HepG2 (cell line): ENCODE measurements at regions not wholly inside any gene's neighbourhood (a gene's known extent, or its start where the extent isn't known, plus 50 kb on each side); places are given as distances from the start of the nearest gene placed in this dataset.

Experiments
- ATAC-seq: fragments of 200-7000 bp; cut with Tn5 transposase; 3 replicates; pipeline ENCODE4 v1.9.1; 2020; ENCODE audit warnings: mild to moderate bottlenecking, moderate library complexity
- BruUV-seq: library from RNA; stranded (reverse); fragments of 400-500 nt; replicated peaks from 2 replicates; lab custom pipeline; 2021; lab: Mats Ljungman, UMichigan
- CTCF ChIA-PET: fragments of 300-600 bp; formaldehyde crosslinking; extraction: SDS; loops from one replicate; lab custom pipeline; 2021; ENCODE audit warnings: low total read pairs, inconsistent platforms, low intra/inter-chr PET ratio; lab: Yijun Ruan, JAX
- POLR2A ChIA-PET: fragments of 350-600 bp; sonication (Branson Sonifier 250); formaldehyde crosslinking; loops from one replicate; lab custom pipeline; 2020; ENCODE audit warnings: antibody characterized with exemption, inconsistent platforms; lab: Yijun Ruan, JAX
- DNase-seq: peaks from one replicate; pipeline ENCODE4 v3.0.0-alpha.2; 2015; ENCODE audit warnings: low spot score
- FAIRE-seq: peaks from 3 replicates; lab custom pipeline; 2011; peaks lifted over from hg19 to GRCh38; lab: Jason Lieb, UNC
- H2AFZ ChIP-seq: one replicate; pipeline ENCODE4 v1.6.1; 2011; ENCODE audit warnings: low read length, inconsistent platforms
- H3K27ac ChIP-seq: fragments of 300-600 bp; 3 replicates; pipeline ENCODE4 v1.8.0; 2011; ENCODE audit warnings: mixed run types, mild to moderate bottlenecking, mixed read lengths, low read length, inconsistent platforms; ENCODE audit not compliant: insufficient read depth; ENCODE audit errors: extremely low read length
- H3K27me3 ChIP-seq, 2 experiments: fragments of 200-600 bp in 1 of 2; 2 replicates in 1 of 2; 3 replicates in 1 of 2; pipeline versions ENCODE4 v1.6.0 to v1.8.0; 2011; ENCODE audit warnings: low read length in 2 of 2, mild to moderate bottlenecking in 2 of 2, moderate library complexity in 2 of 2, inconsistent platforms in 1 of 2; ENCODE audit not compliant: insufficient read depth in 2 of 2, control insufficient read depth in 1 of 2
- H3K36me3 ChIP-seq, 2 experiments: fragments of 200-600 bp in 1 of 2; replicated peaks in 1 of 2; 2 replicates in 1 of 2; 3 replicates in 1 of 2; pipeline versions ENCODE4 v1.5.1 to v1.8.0; 2011; ENCODE audit warnings: low read length in 2 of 2, inconsistent platforms in 1 of 2; ENCODE audit not compliant: insufficient read depth in 2 of 2, control insufficient read depth in 1 of 2
- H3K4me1 ChIP-seq: 2 replicates; pipeline ENCODE4 v1.5.1; 2012; ENCODE audit warnings: low read length, inconsistent platforms; ENCODE audit not compliant: insufficient read depth
- H3K4me2 ChIP-seq: 2 replicates; pipeline ENCODE4 v1.6.0; 2011; ENCODE audit warnings: low read depth, low read length, inconsistent platforms
- H3K4me3 ChIP-seq, 3 experiments: fragments of 200-600 bp in 1 of 3; sonication (generic), shearing (Covaris generic) in 1 of 3; replicated peaks in 1 of 3; 2 replicates each; pipeline ENCODE4 v1.5.1; 2011 to 2016; ENCODE audit warnings: low read length in 3 of 3, inconsistent platforms in 2 of 3, low read depth in 2 of 3, mild to moderate bottlenecking in 2 of 3, control low read depth in 1 of 3, mixed read lengths in 1 of 3; ENCODE audit not compliant: insufficient read depth in 1 of 3
- H3K79me2 ChIP-seq: one replicate; pipeline ENCODE4 v1.6.1; 2011; ENCODE audit warnings: low read length, inconsistent platforms; ENCODE audit not compliant: insufficient read depth
- H3K9ac ChIP-seq: 2 replicates; pipeline ENCODE4 v1.6.0; 2011; ENCODE audit warnings: mild to moderate bottlenecking, low read depth, low read length, inconsistent platforms; ENCODE audit not compliant: insufficient read depth
- H3K9me3 ChIP-seq: 2 replicates; pipeline ENCODE4 v1.5.1; 2012; ENCODE audit warnings: mild to moderate bottlenecking, low read length
- H4K20me1 ChIP-seq: 2 replicates; pipeline ENCODE4 v1.6.0; 2011; ENCODE audit warnings: inconsistent platforms, mild to moderate bottlenecking, low read length, moderate library complexity; ENCODE audit not compliant: insufficient read depth
- AKAP8 ChIP-seq: sonication (generic); formaldehyde crosslinking; IDR thresholded peaks from 2 replicates; pipeline ENCODE4 v1.5.1; 2020; ENCODE audit warnings: mild to moderate bottlenecking, missing genetic modification reagents
- ARNT ChIP-seq: fragments of 450-650 bp; IDR thresholded peaks from 2 replicates; pipeline ENCODE4 v1.6.1; 2017
- BHLHE40 ChIP-seq: IDR thresholded peaks from 2 replicates; pipeline ENCODE4 v1.6.1; 2011; ENCODE audit warnings: low read length, improper control_type of control experiment
- KLF9 ChIP-seq: IDR thresholded peaks from 2 replicates; pipeline ENCODE4 v1.6.1; 2016; ENCODE audit warnings: low read depth
- MAFF ChIP-seq: IDR thresholded peaks from 2 replicates; pipeline ENCODE4 v1.6.1; 2011; ENCODE audit warnings: low read depth, low read length, improper control_type of control experiment
- MAFK ChIP-seq, 2 experiments: IDR thresholded peaks in 1 of 2; conservative IDR thresholded peaks in 1 of 2; 2 replicates each; pipeline ENCODE4 v1.6.1; 2011; ENCODE audit warnings: improper control_type of control experiment in 2 of 2, low read length in 2 of 2
- NFATC3 ChIP-seq: sonication (generic); formaldehyde crosslinking; IDR thresholded peaks from 2 replicates; pipeline ENCODE4 v1.5.1; 2020; ENCODE audit warnings: mild to moderate bottlenecking, missing genetic modification reagents
- PTBP1 ChIP-seq: fragments of 200-400 bp; formaldehyde crosslinking; IDR thresholded peaks from 2 replicates; pipeline ENCODE4 v1.6.1; 2018; ENCODE audit warnings: low read length, low read depth; ENCODE audit not compliant: poor library complexity, severe bottlenecking
- TCF7 ChIP-seq: sonication (generic); IDR thresholded peaks from 2 replicates; pipeline ENCODE4 v1.6.1; 2016; ENCODE audit warnings: antibody characterized with exemption, low read depth
- ZNF350 ChIP-seq: sonication (generic); formaldehyde crosslinking; IDR thresholded peaks from 2 replicates; pipeline ENCODE4 v1.4.0; 2020; ENCODE audit warnings: mild to moderate bottlenecking, low read depth, missing genetic modification reagents, borderline replicate concordance
- ZNF383 ChIP-seq: sonication (generic); formaldehyde crosslinking; IDR thresholded peaks from 2 replicates; pipeline ENCODE4 v1.4.0; 2020; ENCODE audit warnings: missing genetic modification reagents, mild to moderate bottlenecking, borderline replicate concordance
- ZNF562 ChIP-seq: sonication (generic); formaldehyde crosslinking; IDR thresholded peaks from 2 replicates; pipeline ENCODE4 v1.8.0; 2022; ENCODE audit warnings: missing genetic modification reagents, borderline replicate concordance
- WGBS: methylation state at CpG from one replicate; pipeline ENCODE4 v1.1.6; 2017; ENCODE audit warnings: low lambda C conversion rate; 5-methylcytosine and 5-hydroxymethylcytosine counted together
- in situ Hi-C: cut with HindIII; loops from 2 replicates; pipeline ENCODE4 v1.10.0; 2017; ENCODE audit warnings: low pct_unique_long_range_greater_than_20kb; ENCODE audit not compliant: extremely low pct_ligation_motif_present
- intact Hi-C: fragments of 100-400 bp; cut with micrococcal nuclease; formaldehyde crosslinking; loops from one replicate; pipeline ENCODE4 v1.10.0; 2022; ENCODE audit not compliant: unreplicated experiment
- TF ChIP-seq, protein P1 (sequence below): sonication (generic); formaldehyde crosslinking; conservative IDR thresholded peaks from 2 replicates; pipeline ENCODE4 v1.5.0; 2020; ENCODE audit warnings: missing genetic modification reagents
- TF ChIP-seq, protein P2 (sequence below): sonication (generic); formaldehyde crosslinking; IDR thresholded peaks from 2 replicates; pipeline ENCODE4 v1.5.0; 2020; ENCODE audit warnings: missing genetic modification reagents

DNA sequence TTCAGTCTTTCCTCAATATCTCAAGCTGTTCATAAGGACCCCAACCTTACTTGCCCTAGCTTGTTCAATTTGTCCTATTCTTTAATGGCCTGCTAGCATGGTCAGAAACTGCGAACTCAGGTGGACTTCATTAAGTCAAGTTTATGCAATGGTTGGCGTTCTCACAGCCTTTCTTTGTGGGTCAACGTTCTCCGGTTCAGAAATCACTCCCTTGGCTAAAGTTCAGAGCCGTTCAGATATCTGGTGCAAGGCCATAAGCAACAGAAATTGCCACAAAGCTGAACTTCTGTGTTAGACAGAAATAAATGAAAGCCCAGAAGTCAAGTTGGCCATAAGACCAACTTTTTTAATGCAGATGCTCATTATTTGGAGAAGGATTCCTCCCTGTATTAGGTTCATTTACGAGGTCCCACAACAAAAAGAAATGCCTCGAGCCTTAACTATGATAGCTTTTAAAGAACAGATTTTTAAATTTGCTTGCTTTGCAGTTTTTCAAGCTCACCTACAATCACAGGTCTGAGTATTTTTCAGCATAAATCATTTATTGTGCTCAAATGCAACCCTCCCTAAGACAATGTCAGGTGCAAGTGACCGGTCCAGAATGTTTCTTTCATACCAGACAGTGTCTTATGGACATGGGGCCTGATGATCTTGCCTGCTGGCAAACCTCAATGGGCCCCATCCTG lies 140.2 kb upstream of the COL11A1 start:
- ATAC-seq: no peak
- H3K4me3 ChIP-seq: no peak overlapping the region
- H2AFZ ChIP-seq: no peak overlapping the region
- no peak for FAIRE-seq
- no peaks in the 10 kb centered on the region for H4K20me1 ChIP-seq
- H3K79me2 ChIP-seq: no peaks in the 10 kb centered on the region
- ChIA-PET POLR2A (no interaction called here), CTCF (no interaction called here)
- no TSS peak for BruUV-seq
- no peak overlapping the region for H3K27ac ChIP-seq
- H3K9me3 ChIP-seq: no peaks in the 10 kb centered on the region
- in situ Hi-C loops: no loop called here
- no peak overlapping the region for H3K4me2 ChIP-seq
- no peak for TF ChIP-seq KLF9
- TF ChIP-seq MAFK (conservative IDR thresholded peaks at IDR 0.05 in 1 of 2, IDR thresholded peaks at IDR 0.05 in 1 of 2; ENCODE audit: low read length in 2 of 2): peak; percentile 72 to 84
- peak; percentile 64; the same call in 1 of the 2 replicates for TF ChIP-seq MAFF
- TF ChIP-seq, protein P1, sequence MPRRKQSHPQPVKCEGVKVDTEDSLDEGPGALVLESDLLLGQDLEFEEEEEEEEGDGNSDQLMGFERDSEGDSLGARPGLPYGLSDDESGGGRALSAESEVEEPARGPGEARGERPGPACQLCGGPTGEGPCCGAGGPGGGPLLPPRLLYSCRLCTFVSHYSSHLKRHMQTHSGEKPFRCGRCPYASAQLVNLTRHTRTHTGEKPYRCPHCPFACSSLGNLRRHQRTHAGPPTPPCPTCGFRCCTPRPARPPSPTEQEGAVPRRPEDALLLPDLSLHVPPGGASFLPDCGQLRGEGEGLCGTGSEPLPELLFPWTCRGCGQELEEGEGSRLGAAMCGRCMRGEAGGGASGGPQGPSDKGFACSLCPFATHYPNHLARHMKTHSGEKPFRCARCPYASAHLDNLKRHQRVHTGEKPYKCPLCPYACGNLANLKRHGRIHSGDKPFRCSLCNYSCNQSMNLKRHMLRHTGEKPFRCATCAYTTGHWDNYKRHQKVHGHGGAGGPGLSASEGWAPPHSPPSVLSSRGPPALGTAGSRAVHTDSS (CRISPR knock-in tag): no peak
- no peaks in the 10 kb centered on the region for H3K4me1 ChIP-seq
- WGBS: 4% methylated on average over 8 of the region's 8 CpGs
- H3K36me3 ChIP-seq: no peaks in the 10 kb centered on the region
- no peak for DNase-seq
- no peak overlapping the region for H3K9ac ChIP-seq
- H3K27me3 ChIP-seq: no peaks in the 10 kb centered on the region
- intact Hi-C loops: no loop called here

DNA sequence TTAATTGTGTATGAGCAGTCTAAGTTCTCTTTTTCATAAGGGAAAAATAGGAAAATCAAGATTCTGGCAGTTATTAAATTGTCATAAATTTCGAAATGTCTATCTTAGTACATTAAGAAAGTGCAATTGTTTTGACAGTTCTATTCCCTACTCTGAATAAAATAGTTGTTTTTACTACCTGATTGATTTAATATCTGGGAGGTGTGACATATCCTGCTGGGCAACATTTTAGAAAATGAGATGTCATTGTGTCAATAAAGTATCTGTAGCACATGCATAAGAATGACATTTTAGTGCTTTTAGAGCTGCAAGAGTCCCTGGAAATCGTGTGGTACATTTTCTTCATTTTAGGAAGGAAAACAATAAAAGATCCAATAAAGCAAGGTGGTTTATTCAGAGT lies 139.2 kb upstream of the COL11A1 start:
- no peak for FAIRE-seq
- ChIA-PET POLR2A (no interaction called here), CTCF (no interaction called here)
- 0% methylated on average over 2 of the region's 2 CpGs for WGBS
- no peaks in the 10 kb centered on the region for H3K27me3 ChIP-seq
- H4K20me1 ChIP-seq: no peaks in the 10 kb centered on the region
- TF ChIP-seq TCF7: no peak
- TF ChIP-seq PTBP1: no peak
- TF ChIP-seq ZNF350: no peak
- no peak for TF ChIP-seq NFATC3 (CRISPR knock-in tag)
- no peak for TF ChIP-seq AKAP8 (CRISPR knock-in tag)
- no peak for TF ChIP-seq BHLHE40
- TF ChIP-seq ZNF383 (CRISPR knock-in tag): no peak
- TF ChIP-seq ARNT: no peak
- TF ChIP-seq ZNF562 (CRISPR knock-in tag): no peak
- TF ChIP-seq, protein P2, sequence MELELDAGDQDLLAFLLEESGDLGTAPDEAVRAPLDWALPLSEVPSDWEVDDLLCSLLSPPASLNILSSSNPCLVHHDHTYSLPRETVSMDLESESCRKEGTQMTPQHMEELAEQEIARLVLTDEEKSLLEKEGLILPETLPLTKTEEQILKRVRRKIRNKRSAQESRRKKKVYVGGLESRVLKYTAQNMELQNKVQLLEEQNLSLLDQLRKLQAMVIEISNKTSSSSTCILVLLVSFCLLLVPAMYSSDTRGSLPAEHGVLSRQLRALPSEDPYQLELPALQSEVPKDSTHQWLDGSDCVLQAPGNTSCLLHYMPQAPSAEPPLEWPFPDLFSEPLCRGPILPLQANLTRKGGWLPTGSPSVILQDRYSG: no peak
- no peak overlapping the region for H3K4me3 ChIP-seq
- no peak overlapping the region for H3K9ac ChIP-seq
- DNase-seq: no peak
- no peaks in the 10 kb centered on the region for H3K9me3 ChIP-seq
- no peaks in the 10 kb centered on the region for H3K4me1 ChIP-seq
- no peak overlapping the region for H3K4me2 ChIP-seq
- H3K36me3 ChIP-seq: no peaks in the 10 kb centered on the region
- no peak overlapping the region for H3K27ac ChIP-seq
- in situ Hi-C loops (no loop called here), intact Hi-C loops (no loop called here)
- no peak for ATAC-seq
- BruUV-seq: no TSS peak
- H2AFZ ChIP-seq: no peak overlapping the region
- no peaks in the 10 kb centered on the region for H3K79me2 ChIP-seq
